SK-N-MC (cell line): ENCODE measurements at regions not wholly inside any gene's neighbourhood (a gene's known extent, or its start where the extent isn't known, plus 50 kb on each side); places are given as distances from the start of the nearest gene placed in this dataset.

Experiments used
- DNase-seq: peaks from one replicate; pipeline ENCODE4 v3.0.0-alpha.2; 2011; ENCODE audit warnings: low read depth, low spot score
- H3K27ac ChIP-seq: fragments of 200-600 bp; sonication (generic); 2 replicates; pipeline ENCODE4 v1.5.1; 2016; ENCODE audit warnings: mixed run types
- H3K36me3 ChIP-seq: fragments of 200-600 bp; sonication (generic); 2 replicates; pipeline ENCODE4 v1.6.1; 2017; ENCODE audit warnings: antibody characterized with exemption, low read length, mixed read lengths; ENCODE audit not compliant: insufficient read depth
- H3K4me3 ChIP-seq: fragments of 200-600 bp; sonication (generic); 2 replicates; pipeline ENCODE4 v1.5.1; 2016
- H3K9ac ChIP-seq: fragments of 200-600 bp; sonication (generic); 2 replicates; pipeline ENCODE4 v1.8.0; 2017; ENCODE audit warnings: mixed run types, mixed read lengths; ENCODE audit not compliant: insufficient read length
- H3K9me3 ChIP-seq: fragments of 200-600 bp; sonication (generic); 2 replicates; pipeline ENCODE4 v1.6.1; 2017; ENCODE audit warnings: low read depth, mild to moderate bottlenecking, antibody characterized with exemption, low read length, moderate library complexity, mixed read lengths
- EZH2 ChIP-seq: fragments of 200-600 bp; sonication (generic); IDR thresholded peaks from one replicate; pipeline ENCODE4 v1.6.1; 2017; ENCODE audit warnings: antibody characterized with exemption
- FOXP2 ChIP-seq: optimal IDR thresholded peaks from 2 replicates; pipeline ENCODE3; 2011; ENCODE audit warnings: mild to moderate bottlenecking, moderate library complexity; ENCODE audit not compliant: insufficient read depth; ENCODE audit errors: extremely low read length, control extremely low read depth
- POLR2AphosphoS5 ChIP-seq: IDR thresholded peaks from 2 replicates; pipeline ENCODE4 v1.6.1; 2012; ENCODE audit warnings: mild to moderate bottlenecking, low read depth, low read length, borderline replicate concordance

- no peaks in the 10 kb centered on the region for H3K9me3 ChIP-seq
- TF ChIP-seq FOXP2 (no peak), EZH2 (no peak), POLR2AphosphoS5 (no peak)
- H3K36me3 ChIP-seq, result no peaks in the 10 kb centered on the region
- no peak overlapping the region for H3K4me3 ChIP-seq
- no peak overlapping the region for H3K27ac ChIP-seq
- DNase-seq, result no peak
- no peak overlapping the region for H3K9ac ChIP-seq
Observed at GRCh38 chr20:17062712-17063111, 164.1 kb upstream of the PCSK2 start.

DNA sequence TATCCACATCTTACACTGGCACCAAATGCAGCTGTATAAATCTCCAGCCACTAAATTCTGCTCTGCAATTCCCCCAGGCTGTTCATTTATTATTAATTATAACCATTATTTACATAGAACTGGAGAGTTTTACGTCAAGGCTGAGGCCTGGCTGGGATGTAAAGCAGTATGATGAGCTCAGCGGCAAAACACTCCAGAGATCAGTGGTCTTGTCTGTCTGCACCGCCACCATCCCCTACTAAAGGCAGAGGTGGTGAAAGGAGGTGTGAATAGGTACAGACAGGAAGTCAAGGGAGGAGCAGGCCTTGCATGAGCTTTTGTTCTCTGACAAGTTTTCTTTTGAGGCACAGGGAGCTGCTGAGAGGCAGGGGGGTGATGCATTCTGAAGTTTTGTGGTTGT is 159.9 kb upstream of the PCSK2 start:
- Histone ChIP-seq H3K27ac (no peak overlapping the region), H3K9me3 (no peaks in the 10 kb centered on the region), H3K9ac (no peak overlapping the region), H3K36me3 (no peaks in the 10 kb centered on the region), H3K4me3 (no peak overlapping the region)
- TF ChIP-seq FOXP2 (no peak), EZH2 (no peak), POLR2AphosphoS5 (no peak)
- peak; percentile 47 for DNase-seq

- no peak for DNase-seq
- Histone ChIP-seq H3K36me3 (no peaks in the 10 kb centered on the region), H3K9ac (no peak overlapping the region), H3K4me3 (no peak overlapping the region), H3K27ac (no peak overlapping the region), H3K9me3 (no peaks in the 10 kb centered on the region)
- TF ChIP-seq POLR2AphosphoS5 (no peak), FOXP2 (no peak), EZH2 (no peak)
Observed at GRCh38 chr20:17068084-17068711, 158.6 kb upstream of the PCSK2 start.

GRCh38 chr20:17077030-17077429 is 149.8 kb upstream of the PCSK2 start:
- TF ChIP-seq FOXP2, result no peak
- TF ChIP-seq EZH2, result no peak
- TF ChIP-seq POLR2AphosphoS5, result no peak
- Histone ChIP-seq H3K4me3 (no peak overlapping the region), H3K9ac (no peak overlapping the region), H3K36me3 (no peaks in the 10 kb centered on the region), H3K27ac (no peak overlapping the region), H3K9me3 (no peaks in the 10 kb centered on the region)
- DNase-seq, result no peak

GRCh38 chr20:17083738-17084137 is 143.1 kb upstream of the PCSK2 start:
- Histone ChIP-seq H3K36me3 (no peaks in the 10 kb centered on the region), H3K9me3 (no peaks in the 10 kb centered on the region), H3K9ac (no peak overlapping the region), H3K27ac (no peak overlapping the region), H3K4me3 (no peak overlapping the region)
- TF ChIP-seq POLR2AphosphoS5 (no peak), EZH2 (no peak), FOXP2 (no peak)
- DNase-seq, result peak; percentile 32

- H3K9ac ChIP-seq, result no peak overlapping the region
- no peak for TF ChIP-seq EZH2
- no peak for TF ChIP-seq POLR2AphosphoS5
- no peak overlapping the region for H3K27ac ChIP-seq
- no peaks in the 10 kb centered on the region for H3K36me3 ChIP-seq
- H3K4me3 ChIP-seq, result no peak overlapping the region
- no peaks in the 10 kb centered on the region for H3K9me3 ChIP-seq
- DNase-seq, result no peak
Observed at GRCh38 chr20:17084909-17085308, 141.9 kb upstream of the PCSK2 start.

- DNase-seq, result no peak
- Histone ChIP-seq H3K9ac (no peak overlapping the region), H3K27ac (no peak overlapping the region), H3K4me3 (no peak overlapping the region), H3K36me3 (no peaks in the 10 kb centered on the region), H3K9me3 (no peaks in the 10 kb centered on the region)
- TF ChIP-seq EZH2 (no peak), POLR2AphosphoS5 (no peak), FOXP2 (no peak)
Observed at GRCh38 chr20:17093782-17094181, 133.1 kb upstream of the PCSK2 start.

GRCh38 chr20:17097603-17098002 is 129.2 kb upstream of the PCSK2 start:
- H3K4me3 ChIP-seq, result no peak overlapping the region
- H3K9ac ChIP-seq, result no peak overlapping the region
- no peaks in the 10 kb centered on the region for H3K9me3 ChIP-seq
- no peaks in the 10 kb centered on the region for H3K36me3 ChIP-seq
- no peak overlapping the region for H3K27ac ChIP-seq
- no peak for DNase-seq
- TF ChIP-seq EZH2 (no peak), FOXP2 (no peak), POLR2AphosphoS5 (no peak)

- H3K27ac ChIP-seq, result no peak overlapping the region
- no peaks in the 10 kb centered on the region for H3K36me3 ChIP-seq
- no peaks in the 10 kb centered on the region for H3K9me3 ChIP-seq
- no peak for TF ChIP-seq EZH2
- no peak for TF ChIP-seq POLR2AphosphoS5
- no peak for TF ChIP-seq FOXP2
- no peak overlapping the region for H3K9ac ChIP-seq
- no peak overlapping the region for H3K4me3 ChIP-seq
- no peak for DNase-seq
Observed at GRCh38 chr20:17100506-17100905, 126.3 kb upstream of the PCSK2 start.
